Esophagus squamous epithelium (tissue), 5 donors: ENCODE measurements at regions not wholly inside any gene's neighbourhood (a gene's known extent, or its start where the extent isn't known, plus 50 kb on each side); places are given as distances from the start of the nearest gene placed in this dataset.

Experiments used
- DNase-seq: peaks from one replicate; lab custom pipeline; 2025; lab: John Stamatoyannopoulos, UW
- H3K27ac ChIP-seq, 4 donors: fragments of 200-600 bp; sonication (generic); one replicate each; pipeline ENCODE4 v1.5.1; 2016 to 2019; ENCODE audit warnings: mild to moderate bottlenecking in 1 of 4
- H3K27me3 ChIP-seq, 4 donors: fragments of 200-600 bp; sonication (generic); 1 replicate in 3 of 4; 2 replicates in 1 of 4; pipeline versions ENCODE4 v1.5.1 to v1.6.0; 2017 to 2021; ENCODE audit warnings: antibody characterized with exemption in 1 of 4
- H3K36me3 ChIP-seq, 3 donors: fragments of 200-600 bp; sonication (generic); one replicate each; pipeline ENCODE4 v1.5.1; 2016 to 2019
- H3K4me1 ChIP-seq, 3 donors: fragments of 200-600 bp; sonication (generic); one replicate each; pipeline ENCODE4 v1.5.1; 2017 to 2019
- H3K4me3 ChIP-seq, 4 donors: fragments of 200-600 bp; sonication (generic); 1 replicate in 3 of 4; 2 replicates in 1 of 4; pipeline ENCODE4 v1.5.1; 2016 to 2019; ENCODE audit warnings: mild to moderate bottlenecking in 2 of 4, moderate library complexity in 1 of 4
- H3K9me3 ChIP-seq, 3 donors: fragments of 200-600 bp; sonication (generic); one replicate each; pipeline ENCODE4 v1.5.1; 2016 to 2019
- POLR2A ChIP-seq, 4 donors: fragments of 450-650 bp; IDR thresholded peaks; one replicate each; pipeline ENCODE4 v1.6.1; 2017; ENCODE audit warnings: antibody characterized with exemption in 4 of 4, mild to moderate bottlenecking in 4 of 4, moderate library complexity in 3 of 4
- WGBS, 2 donors: methylation state at CpG; one replicate each; pipeline ENCODE4 v1.1.5; 2018; 5-methylcytosine and 5-hydroxymethylcytosine counted together
- intact Hi-C: fragments of 100-400 bp; cut with DNase I; formaldehyde crosslinking; loops from one replicate; pipeline ENCODE4 v1.15.0; 2022
- TF ChIP-seq, protein P1 (sequence below), 6 experiments: fragments of 450-650 bp in 4 of 6; fragments of 200-600 bp in 2 of 6; sonication (generic) in 2 of 6; IDR thresholded peaks; one replicate each; pipeline ENCODE4 v1.5.1; 2016 to 2019; ENCODE audit warnings: antibody characterized with exemption in 6 of 6, mild to moderate bottlenecking in 4 of 6, moderate library complexity in 4 of 6
- donor health status: DM: yes; HTN: yes; CAD: no.

DNA sequence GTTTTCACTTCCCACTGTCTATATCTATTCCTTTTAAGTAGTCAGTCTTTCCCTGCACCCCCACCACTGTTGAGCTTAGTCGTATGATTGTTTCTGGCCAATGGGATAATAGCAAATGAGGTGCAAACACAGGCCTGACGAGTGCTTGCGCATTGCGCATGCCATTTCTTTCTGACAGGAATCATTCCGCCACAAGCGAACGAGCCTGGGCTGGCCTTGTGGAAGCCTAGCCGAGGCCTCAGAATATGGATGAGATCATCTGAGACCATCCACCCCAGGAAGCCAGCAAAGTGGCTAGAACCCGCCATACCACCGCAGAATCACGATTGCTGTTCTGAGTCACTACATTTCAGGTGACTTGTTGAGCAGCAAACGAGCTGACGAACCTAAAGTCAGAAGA, 52.2 kb upstream of the PRL start:
- no peak overlapping the region for H3K27ac ChIP-seq
- no peak overlapping the region for H3K4me3 ChIP-seq
- peaks cover 0 to 14% (median 0%) of the 10 kb centered on the region in 3 donors for H3K4me1 ChIP-seq
- TF ChIP-seq POLR2A (IDR thresholded peaks at IDR 0.05), result no peak
- TF ChIP-seq, protein P1, sequence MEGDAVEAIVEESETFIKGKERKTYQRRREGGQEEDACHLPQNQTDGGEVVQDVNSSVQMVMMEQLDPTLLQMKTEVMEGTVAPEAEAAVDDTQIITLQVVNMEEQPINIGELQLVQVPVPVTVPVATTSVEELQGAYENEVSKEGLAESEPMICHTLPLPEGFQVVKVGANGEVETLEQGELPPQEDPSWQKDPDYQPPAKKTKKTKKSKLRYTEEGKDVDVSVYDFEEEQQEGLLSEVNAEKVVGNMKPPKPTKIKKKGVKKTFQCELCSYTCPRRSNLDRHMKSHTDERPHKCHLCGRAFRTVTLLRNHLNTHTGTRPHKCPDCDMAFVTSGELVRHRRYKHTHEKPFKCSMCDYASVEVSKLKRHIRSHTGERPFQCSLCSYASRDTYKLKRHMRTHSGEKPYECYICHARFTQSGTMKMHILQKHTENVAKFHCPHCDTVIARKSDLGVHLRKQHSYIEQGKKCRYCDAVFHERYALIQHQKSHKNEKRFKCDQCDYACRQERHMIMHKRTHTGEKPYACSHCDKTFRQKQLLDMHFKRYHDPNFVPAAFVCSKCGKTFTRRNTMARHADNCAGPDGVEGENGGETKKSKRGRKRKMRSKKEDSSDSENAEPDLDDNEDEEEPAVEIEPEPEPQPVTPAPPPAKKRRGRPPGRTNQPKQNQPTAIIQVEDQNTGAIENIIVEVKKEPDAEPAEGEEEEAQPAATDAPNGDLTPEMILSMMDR (IDR thresholded peaks at IDR 0.05), result no peak
- DNase-seq, result no peak
- H3K9me3 ChIP-seq, result no peaks in the 10 kb centered on the region
- no peaks in the 10 kb centered on the region for H3K36me3 ChIP-seq
- 91 to 92% methylated on average over 11 to 13 of the region's 13 CpGs for WGBS, 2 donors
- intact Hi-C loops, result no loop called here
- no peaks in the 10 kb centered on the region for H3K27me3 ChIP-seq

DNA sequence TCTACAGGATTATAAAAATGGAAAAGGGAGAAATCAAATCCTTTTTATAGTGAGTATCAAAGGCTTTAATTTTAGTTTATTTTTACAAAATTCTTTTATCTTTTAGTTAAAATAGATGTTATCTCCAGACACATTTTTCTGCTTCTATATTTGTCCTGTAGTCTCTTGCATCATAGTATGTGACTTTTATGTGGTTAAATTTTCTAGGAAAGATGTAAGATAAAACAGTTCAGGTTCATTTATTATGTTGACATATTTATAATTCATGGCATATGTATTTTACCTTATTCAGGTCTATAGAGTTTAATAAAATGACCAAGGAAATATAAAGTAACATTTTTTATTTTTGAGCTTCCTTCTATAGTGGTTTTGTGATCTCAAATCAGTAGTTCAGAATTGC, 52.7 kb upstream of the PRL start:
- Histone ChIP-seq H3K36me3 (no peaks in the 10 kb centered on the region), H3K4me1 (peaks cover 0 to 16% (median 0%) of the 10 kb centered on the region in 3 donors), H3K27ac (no peak overlapping the region), H3K9me3 (no peaks in the 10 kb centered on the region), H3K27me3 (no peaks in the 10 kb centered on the region), H3K4me3 (no peak overlapping the region)
- intact Hi-C loops, result no loop called here
- TF ChIP-seq POLR2A (IDR thresholded peaks at IDR 0.05), result no peak
- TF ChIP-seq, protein P1 (IDR thresholded peaks at IDR 0.05), result no peak
- no peak for DNase-seq

DNA sequence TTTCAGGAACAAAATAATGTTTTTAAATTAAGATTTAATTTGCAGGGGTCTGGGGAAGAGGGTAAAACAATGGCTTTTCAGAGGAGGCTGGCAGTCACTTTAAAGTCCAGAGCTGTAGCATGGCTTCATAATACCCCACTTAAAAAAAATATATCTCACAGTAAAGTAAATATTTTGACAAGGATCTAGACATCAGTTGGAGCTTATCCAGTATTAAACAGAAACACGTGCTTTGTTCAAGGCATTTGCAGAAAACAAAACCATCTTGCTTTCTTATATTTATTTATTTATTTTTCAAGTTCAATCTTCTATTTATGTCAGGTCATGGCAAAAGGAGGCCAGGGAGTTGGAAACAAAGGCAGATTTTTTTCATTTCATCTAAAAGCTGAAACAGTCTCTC, 53.3 kb upstream of the PRL start:
- 13 to 18% methylated on average over 1 of the region's 1 CpG for WGBS, 2 donors
- Histone ChIP-seq H3K9me3 (no peaks in the 10 kb centered on the region), H3K27ac (no peak overlapping the region), H3K36me3 (no peaks in the 10 kb centered on the region), H3K4me3 (no peak overlapping the region), H3K27me3 (no peaks in the 10 kb centered on the region), H3K4me1 (peaks cover 0 to 16% (median 0%) of the 10 kb centered on the region in 3 donors)
- intact Hi-C loops, result no loop called here
- no peak for DNase-seq
- no peak for TF ChIP-seq POLR2A (IDR thresholded peaks at IDR 0.05)
- TF ChIP-seq, protein P1 (IDR thresholded peaks at IDR 0.05), result no peak

DNA sequence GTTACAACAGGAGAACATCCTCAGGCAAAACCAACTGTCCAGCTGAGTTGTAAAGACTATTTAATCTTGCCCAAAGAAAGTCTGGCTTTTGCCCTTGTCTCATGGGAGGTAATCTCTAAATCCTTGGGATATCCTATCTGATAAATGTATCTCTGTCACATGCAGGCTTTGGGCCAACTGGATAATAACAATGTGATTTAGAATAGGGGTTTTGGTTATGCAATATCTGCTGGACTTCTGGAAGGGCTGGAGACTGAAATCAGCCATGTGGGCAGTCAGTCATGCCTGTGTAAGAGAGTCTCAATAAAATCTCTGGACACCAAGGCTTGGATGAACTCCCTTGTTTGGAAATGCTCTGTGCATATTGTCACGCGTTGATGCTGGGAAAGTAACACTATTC, 56.3 kb upstream of the PRL start:
- H3K9me3 ChIP-seq, result no peaks in the 10 kb centered on the region
- peaks cover 0 to 16% (median 0%) of the 10 kb centered on the region in 3 donors for H3K4me1 ChIP-seq
- no peak overlapping the region for H3K27ac ChIP-seq
- no peaks in the 10 kb centered on the region for H3K27me3 ChIP-seq
- no peak overlapping the region for H3K4me3 ChIP-seq
- intact Hi-C loops, result no loop called here
- H3K36me3 ChIP-seq, result no peaks in the 10 kb centered on the region
- DNase-seq, result no peak
- TF ChIP-seq, protein P1 (IDR thresholded peaks at IDR 0.05), result no peak
- no peak for TF ChIP-seq POLR2A (IDR thresholded peaks at IDR 0.05)
- 80 to 82% methylated on average over 2 of the region's 2 CpGs for WGBS, 2 donors

DNA sequence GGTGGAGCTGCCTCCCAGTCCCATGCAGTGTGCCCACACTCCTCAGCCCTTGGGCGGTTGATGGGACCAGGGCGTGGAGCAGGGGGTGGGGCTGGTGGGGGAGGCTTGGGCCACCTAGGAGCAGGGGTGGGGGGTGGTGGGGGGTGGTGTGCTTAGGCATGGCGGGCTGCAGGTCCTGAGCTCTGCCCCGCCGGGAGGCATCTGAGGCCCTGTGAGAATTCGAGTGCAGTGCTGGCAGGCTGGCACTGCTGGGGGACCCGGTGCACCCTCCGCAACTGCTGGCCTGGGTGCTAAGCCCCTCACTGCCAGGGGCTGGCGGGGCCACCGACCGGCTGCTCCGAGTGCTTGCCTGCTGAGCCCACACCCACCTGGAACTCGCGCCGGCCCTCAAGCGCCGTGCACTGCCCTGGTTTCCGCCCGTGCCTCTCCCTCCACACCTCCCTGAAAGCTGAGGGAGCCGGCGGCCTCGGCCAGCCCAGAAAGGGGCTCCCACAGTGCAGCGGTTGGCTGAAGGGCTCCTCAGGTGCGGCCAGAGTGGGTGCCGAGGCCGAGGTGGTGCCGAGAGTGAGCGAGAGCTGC, 59.6 kb upstream of the PRL start:
- no peak for DNase-seq
- no peaks in the 10 kb centered on the region for H3K27me3 ChIP-seq
- H3K4me1 ChIP-seq, result peaks cover 0 to 11% (median 0%) of the 10 kb centered on the region in 3 donors
- H3K36me3 ChIP-seq, result no peaks in the 10 kb centered on the region
- no peak overlapping the region for H3K27ac ChIP-seq
- H3K4me3 ChIP-seq, result no peak overlapping the region
- intact Hi-C loops, result no loop called here
- WGBS, 2 donors, result 100% methylated on average over 2 of the region's 28 CpGs; no CpG with 5 or more reads in 1 of the 2 donors
- TF ChIP-seq, protein P1 (IDR thresholded peaks at IDR 0.05), result no peak
- TF ChIP-seq POLR2A (IDR thresholded peaks at IDR 0.05), result no peak
- H3K9me3 ChIP-seq, result no peaks in the 10 kb centered on the region
